GM12878 (cell line): ENCODE measurements at regions not wholly inside any gene's neighbourhood (a gene's known extent, or its start where the extent isn't known, plus 50 kb on each side); places are given as distances from the start of the nearest gene placed in this dataset.

ENCODE experiments used
- ATAC-seq: fragments of 200-7000 bp; cut with Tn5 transposase; 3 replicates; pipeline ENCODE4 v1.9.1; 2020; ENCODE audit warnings: mild to moderate bottlenecking, moderate library complexity
- BruUV-seq: library from RNA; stranded (reverse); fragments of 400-500 nt; replicated peaks from 2 replicates; lab custom pipeline; 2021; lab: Mats Ljungman, UMichigan
- CTCF ChIA-PET: fragments of 300-600 bp; sonication (Branson Sonifier 250); formaldehyde crosslinking; extraction: SDS; loops from one replicate; lab custom pipeline; 2021; ENCODE audit warnings: inconsistent platforms; lab: Yijun Ruan, JAX
- POLR2A ChIA-PET: fragments of 350-600 bp; formaldehyde crosslinking; extraction: SDS; loops from one replicate; lab custom pipeline; 2021; ENCODE audit warnings: inconsistent platforms; lab: Charles Lee
- RAD21 ChIA-PET: fragments of 300-600 bp; sonication (Branson Sonifier 250); formaldehyde crosslinking; loops from one replicate; lab custom pipeline; 2023; ENCODE audit warnings: antibody characterized with exemption; ENCODE audit not compliant: unreplicated experiment; lab: Charles Lee
- SMC1A ChIA-PET: fragments of 300-600 bp; sonication (Branson Sonifier 250); formaldehyde crosslinking; loops from one replicate; lab custom pipeline; 2023; ENCODE audit not compliant: unreplicated experiment, uncharacterized antibody; lab: Charles Lee
- DNase-seq: peaks from one replicate; pipeline ENCODE4 v3.0.0-alpha.2; 2011; ENCODE audit warnings: low read depth, low spot score
- FAIRE-seq: peaks from 3 replicates; lab custom pipeline; 2011; peaks lifted over from hg19 to GRCh38; lab: Jason Lieb, UNC
- H2AFZ ChIP-seq: 2 replicates; pipeline ENCODE4 v1.6.0; 2011; ENCODE audit warnings: low read depth, low read length, control low read depth; ENCODE audit not compliant: control insufficient read depth
- H3K27ac ChIP-seq: 2 replicates; pipeline ENCODE4 v1.5.1; 2011; ENCODE audit warnings: control low read depth; ENCODE audit not compliant: control insufficient read depth, insufficient read depth
- H3K27me3 ChIP-seq, 2 experiments: replicated peaks in 1 of 2; 2 replicates each; pipeline versions ENCODE4 v1.6.0 to v1.6.1; 2011; ENCODE audit warnings: low read length in 1 of 2; ENCODE audit not compliant: control insufficient read depth in 2 of 2, insufficient read depth in 2 of 2
- H3K36me3 ChIP-seq, 2 experiments: 2 replicates each; pipeline ENCODE4 v1.5.1; 2011; ENCODE audit warnings: low read length in 1 of 2; ENCODE audit not compliant: control insufficient read depth in 2 of 2, insufficient read depth in 2 of 2
- H3K4me1 ChIP-seq: 2 replicates; pipeline ENCODE4 v1.6.1; 2011; ENCODE audit warnings: mild to moderate bottlenecking, low read length, moderate library complexity, mixed read lengths; ENCODE audit not compliant: control insufficient read depth, insufficient read depth
- H3K4me2 ChIP-seq: 2 replicates; pipeline ENCODE4 v1.6.0; 2011; ENCODE audit warnings: control low read depth; ENCODE audit not compliant: control insufficient read depth, insufficient read depth
- H3K4me3 ChIP-seq: fragments of 200-600 bp; sonication (generic); 2 replicates; pipeline ENCODE4 v1.5.1; 2016
- H3K79me2 ChIP-seq: 2 replicates; pipeline ENCODE4 v1.6.0; 2011; ENCODE audit warnings: low read length; ENCODE audit not compliant: control insufficient read depth, insufficient read depth
- H3K9ac ChIP-seq: 2 replicates; pipeline ENCODE4 v1.8.0; 2011; ENCODE audit warnings: low read length, control low read depth, mixed read lengths; ENCODE audit not compliant: control insufficient read depth, insufficient read depth
- H3K9me3 ChIP-seq: replicated peaks from 3 replicates; pipeline ENCODE4 v1.5.1; 2011; ENCODE audit warnings: mild to moderate bottlenecking, low read length; ENCODE audit not compliant: control insufficient read depth, insufficient read depth
- H4K20me1 ChIP-seq: 2 replicates; pipeline ENCODE4 v1.6.0; 2011; ENCODE audit not compliant: control insufficient read depth, insufficient read depth
- BHLHE40 ChIP-seq, 2 experiments: fragments of 450-650 bp in 1 of 2; IDR thresholded peaks; 2 replicates each; pipeline ENCODE4 v1.6.1; 2011 to 2017; ENCODE audit warnings: low read depth in 2 of 2, borderline replicate concordance in 1 of 2, improper control_type of control experiment in 1 of 2, low read length in 1 of 2, mild to moderate bottlenecking in 1 of 2
- CBX5 ChIP-seq: sonication (generic); IDR thresholded peaks from 2 replicates; pipeline ENCODE4 v1.6.1; 2016; ENCODE audit warnings: low read depth, moderate library complexity, mild to moderate bottlenecking, inconsistent platforms
- ELK1 ChIP-seq: IDR thresholded peaks from 2 replicates; pipeline ENCODE4 v1.6.1; 2012; ENCODE audit warnings: low read depth, low read length, improper control_type of control experiment
- FOS ChIP-seq: IDR thresholded peaks from 3 replicates; pipeline ENCODE4 v1.6.1; 2011; ENCODE audit warnings: borderline replicate concordance; ENCODE audit not compliant: insufficient read length; ENCODE audit errors: extremely low read depth
- GATAD2B ChIP-seq: fragments of 450-650 bp; conservative IDR thresholded peaks from 2 replicates; pipeline ENCODE4 v1.6.1; 2017; ENCODE audit warnings: low read depth, mild to moderate bottlenecking, moderate library complexity
- HDAC2 ChIP-seq: fragments of 200-600 bp; sonication (generic); IDR thresholded peaks from 2 replicates; pipeline ENCODE4 v1.6.1; 2017
- HDGF ChIP-seq: fragments of 450-650 bp; IDR thresholded peaks from 2 replicates; pipeline ENCODE4 v1.6.1; 2016; ENCODE audit warnings: antibody characterized with exemption
- IRF4 ChIP-seq: IDR thresholded peaks from 2 replicates; pipeline ENCODE4 v1.6.1; 2011; ENCODE audit warnings: low read depth, low read length
- JUND ChIP-seq: IDR thresholded peaks from 2 replicates; pipeline ENCODE4 v1.6.1; 2012; ENCODE audit warnings: low read depth, mild to moderate bottlenecking, low read length, improper control_type of control experiment, moderate library complexity
- KAT2A ChIP-seq: conservative IDR thresholded peaks from 2 replicates; pipeline ENCODE4 v1.6.1; 2011; ENCODE audit warnings: low read depth, low read length; ENCODE audit not compliant: control insufficient read depth
- MTA3 ChIP-seq: IDR thresholded peaks from 2 replicates; pipeline ENCODE4 v1.6.1; 2012; ENCODE audit warnings: low read length, inconsistent platforms, borderline replicate concordance
- MYC ChIP-seq: IDR thresholded peaks from 2 replicates; pipeline ENCODE4 v1.6.1; 2011; ENCODE audit warnings: mild to moderate bottlenecking, low read length, moderate library complexity, inconsistent platforms; ENCODE audit not compliant: insufficient read depth, insufficient replicate concordance, insufficient read length, severe bottlenecking
- NR2F1 ChIP-seq: fragments of 450-650 bp; conservative IDR thresholded peaks from 2 replicates; pipeline ENCODE4 v1.6.1; 2017; ENCODE audit warnings: mild to moderate bottlenecking
- PML ChIP-seq: IDR thresholded peaks from 2 replicates; pipeline ENCODE4 v1.6.1; 2012; ENCODE audit warnings: low read length, inconsistent platforms
- POLR2AphosphoS5 ChIP-seq: IDR thresholded peaks from 2 replicates; pipeline ENCODE4 v1.6.1; 2011; ENCODE audit warnings: mild to moderate bottlenecking, low read length, inconsistent platforms
- SMAD5 ChIP-seq: IDR thresholded peaks from 2 replicates; pipeline ENCODE4 v1.6.1; 2016; ENCODE audit warnings: antibody characterized with exemption, low read depth
- TARDBP ChIP-seq: IDR thresholded peaks from 2 replicates; pipeline ENCODE4 v1.6.1; 2016; ENCODE audit warnings: borderline replicate concordance
- ZNF274 ChIP-seq: IDR thresholded peaks from one replicate; pipeline ENCODE4 v1.8.0; 2011; ENCODE audit not compliant: insufficient read length, insufficient read depth
- WGBS: methylation state at CpG from one replicate; pipeline ENCODE4 v1.1.6; 2016; ENCODE audit warnings: low lambda C conversion rate; ENCODE audit not compliant: insufficient replicate concordance, insufficient coverage; ENCODE audit errors: missing lambda C conversion rate; 5-methylcytosine and 5-hydroxymethylcytosine counted together
- in situ Hi-C: fragments of 300-500 bp; cut with MboI; formaldehyde crosslinking; loops from 9 replicates; pipeline ENCODE4 v1.14.3; 2018; ENCODE audit warnings: mixed read lengths
- intact Hi-C: fragments of 100-400 bp; cut with micrococcal nuclease; formaldehyde crosslinking; loops from one replicate; pipeline ENCODE4 v1.14.2; 2022; ENCODE audit not compliant: unreplicated experiment
- TF ChIP-seq, protein P1 (sequence below): IDR thresholded peaks from 2 replicates; pipeline ENCODE4 v1.6.1; 2011; ENCODE audit warnings: mild to moderate bottlenecking, low read depth, low read length, moderate library complexity; ENCODE audit not compliant: insufficient replicate concordance

- Histone ChIP-seq H3K36me3 (no peaks in the 10 kb centered on the region), H3K9ac (no peak overlapping the region), H3K4me3 (no peak overlapping the region)
- intact Hi-C loops = no loop called here
- no peak for FAIRE-seq
- 52% methylated on average over 1 of the region's 1 CpG for WGBS
- TF ChIP-seq IRF4 (no peak), GATAD2B (no peak), ELK1 (no peak), NR2F1 (no peak), JUND (no peak), HDGF (no peak), BHLHE40 (IDR thresholded peaks at IDR 0.05; ENCODE audit: borderline replicate concordance in 1 of 2, low read depth in 2 of 2, low read length in 1 of 2) (no peak), PML (no peak), CBX5 (no peak), FOS (no peak), KAT2A (no peak), SMAD5 (no peak), TARDBP (no peak), HDAC2 (no peak), MYC (no peak), ZNF274 (no peak), POLR2AphosphoS5 (no peak), MTA3 (no peak)
- TF ChIP-seq, protein P1, sequence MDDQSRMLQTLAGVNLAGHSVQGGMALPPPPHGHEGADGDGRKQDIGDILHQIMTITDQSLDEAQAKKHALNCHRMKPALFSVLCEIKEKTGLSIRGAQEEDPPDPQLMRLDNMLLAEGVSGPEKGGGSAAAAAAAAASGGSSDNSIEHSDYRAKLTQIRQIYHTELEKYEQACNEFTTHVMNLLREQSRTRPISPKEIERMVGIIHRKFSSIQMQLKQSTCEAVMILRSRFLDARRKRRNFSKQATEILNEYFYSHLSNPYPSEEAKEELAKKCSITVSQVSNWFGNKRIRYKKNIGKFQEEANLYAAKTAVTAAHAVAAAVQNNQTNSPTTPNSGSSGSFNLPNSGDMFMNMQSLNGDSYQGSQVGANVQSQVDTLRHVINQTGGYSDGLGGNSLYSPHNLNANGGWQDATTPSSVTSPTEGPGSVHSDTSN = no peak
- TF ChIP-seq, all 136 proteins: peak for 0
- Histone ChIP-seq H3K4me2 (no peak overlapping the region), H3K79me2 (no peaks in the 10 kb centered on the region), H3K9me3 (no peaks in the 10 kb centered on the region), H3K27me3 (no peaks in the 10 kb centered on the region), H2AFZ (no peak overlapping the region), H3K27ac (no peak overlapping the region), H4K20me1 (no peaks in the 10 kb centered on the region), H3K4me1 (peaks cover 5% of the 10 kb centered on the region; the same call in 1 of the 2 replicates)
- no TSS peak for BruUV-seq
- ATAC-seq = no peak
- no peak for DNase-seq
- SMC1A ChIA-PET = no interaction called here
- in situ Hi-C loops = no loop called here
- CTCF ChIA-PET = interaction anchor here (1.0 to 1.3 kb wide), 2 partner anchors 10 to 17 kb away, joined by 3 read pairs; no protein-coding TSS in a partner anchor
- RAD21 ChIA-PET = no interaction called here
- POLR2A ChIA-PET = no interaction called here
Observed at GRCh38 chr12:67782573-67782972, 134.0 kb downstream of the DYRK2 start.
